Left renal cortex interstitium (tissue), 4 donors: ENCODE measurements at regions not wholly inside any gene's neighbourhood (a gene's known extent, or its start where the extent isn't known, plus 50 kb on each side); places are given as distances from the start of the nearest gene placed in this dataset.

ENCODE experiments used
- DNase-seq, 4 donors: peaks; one replicate each; pipeline ENCODE4 v3.0.0-alpha.2; 2013; ENCODE audit warnings: low read depth in 4 of 4, low spot score in 2 of 4, missing footprints in 1 of 4

- DNase-seq: no peak
These were observed 194.3 kb downstream of the MYCN start for GRCh38 chr2:16134436-16135165.

- DNase-seq: no peak
These were observed 190.6 kb downstream of the MYCN start for GRCh38 chr2:16130906-16131400.

GRCh38 chr2:16130541-16130880, 190.2 kb downstream of the MYCN start:
- no peak for DNase-seq

DNA sequence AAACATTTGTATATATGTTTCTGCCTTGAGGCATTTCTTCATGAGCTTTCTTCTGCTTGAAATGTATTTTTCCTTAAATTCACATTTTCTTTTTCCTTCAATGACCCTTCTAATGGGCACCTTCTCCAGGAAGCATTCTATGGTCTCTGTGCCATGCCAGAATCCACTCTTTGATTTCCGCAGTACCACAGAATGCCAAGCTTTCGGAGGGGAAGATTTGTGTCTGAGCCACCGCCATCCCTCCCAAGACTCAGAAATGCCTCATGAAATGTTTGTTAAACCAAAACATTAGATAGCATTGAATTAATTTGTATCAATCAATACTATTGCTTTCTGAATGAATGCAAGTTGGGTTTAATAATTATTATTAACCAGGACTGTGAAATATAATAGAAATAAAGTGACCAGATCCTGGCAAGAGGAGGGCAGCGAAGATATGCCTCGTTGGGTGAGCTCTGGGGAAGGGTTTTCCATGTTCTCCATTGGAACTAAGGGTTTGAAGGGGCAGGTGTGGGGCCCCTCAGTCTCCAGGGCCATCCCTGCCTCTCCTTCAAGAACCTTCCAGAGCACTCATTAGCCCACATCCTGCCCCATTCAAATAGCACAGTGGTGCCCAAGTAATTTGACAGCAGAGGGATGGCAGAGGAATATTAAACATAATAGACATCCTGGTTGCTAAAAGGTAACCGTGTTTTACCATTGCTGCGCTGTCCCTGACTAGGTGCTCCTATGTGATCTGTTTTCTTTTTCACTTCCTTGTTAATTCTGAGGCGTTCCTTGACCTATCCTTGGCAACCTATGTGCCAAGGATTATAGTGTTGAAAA, 189.6 kb downstream of the MYCN start:
- no peak for DNase-seq

DNA sequence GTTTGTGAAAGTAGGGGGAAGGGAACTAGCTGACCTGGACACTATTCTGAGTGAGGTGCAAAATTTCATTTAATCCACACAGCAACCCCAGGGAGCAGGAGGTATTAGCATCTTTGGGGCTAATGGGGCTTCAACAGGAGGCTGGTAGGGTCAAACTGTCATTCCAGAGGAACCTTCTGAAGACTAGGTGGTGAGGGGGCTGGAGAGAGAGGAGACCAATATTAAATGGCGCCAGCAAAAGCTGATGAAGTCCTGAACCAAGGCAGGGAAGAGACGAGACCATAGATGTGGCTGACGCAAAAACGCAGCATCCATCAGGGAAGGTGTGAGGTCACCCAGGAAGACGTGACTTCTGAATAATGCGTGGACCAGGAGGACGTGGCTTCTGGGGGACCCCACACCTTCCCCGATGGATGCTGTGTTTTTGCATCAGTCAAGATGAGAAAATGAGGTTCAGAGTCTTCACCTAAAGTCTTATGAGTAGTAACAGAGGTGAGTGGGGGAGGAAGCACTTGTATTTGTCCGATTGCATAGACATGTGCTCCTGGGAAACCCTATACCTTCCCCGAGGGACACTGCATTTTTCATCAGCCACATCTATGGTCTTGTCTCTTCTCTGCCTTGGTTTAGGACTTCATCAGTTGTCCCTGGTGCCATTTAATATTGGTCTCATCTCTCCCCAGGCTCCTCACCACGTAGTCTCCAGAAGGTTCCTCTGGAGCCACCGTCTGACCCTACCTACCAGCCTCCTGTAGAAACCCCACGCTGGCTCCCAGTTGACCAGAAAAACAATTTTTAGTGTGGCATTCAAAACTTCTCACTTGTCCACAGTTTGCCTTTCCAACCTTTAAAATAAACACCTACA, 188.6 kb downstream of the MYCN start:
- no peak for DNase-seq

DNA sequence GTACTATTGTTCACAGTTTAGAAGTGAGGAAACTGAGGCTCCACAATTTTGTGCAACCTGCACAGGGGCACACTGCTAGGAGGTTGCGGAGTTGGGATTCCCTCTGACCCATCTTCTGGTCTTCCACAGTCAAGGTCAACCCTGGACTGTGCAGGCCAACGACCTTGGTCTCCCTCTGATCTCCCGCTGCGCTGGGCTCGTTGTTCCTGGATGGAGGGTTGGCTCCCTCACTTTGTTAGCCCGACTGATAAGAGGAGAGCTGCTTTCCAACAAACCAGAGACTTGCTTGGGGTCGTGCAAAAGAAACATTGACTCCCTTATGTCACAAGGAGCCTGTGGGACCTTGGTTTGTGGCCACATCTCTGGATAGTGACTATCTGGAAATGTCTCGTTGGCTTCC, 187.6 kb downstream of the MYCN start:
- no peak for DNase-seq

- DNase-seq: no peak
These were observed 187.1 kb downstream of the MYCN start for GRCh38 chr2:16127276-16127940.

DNA sequence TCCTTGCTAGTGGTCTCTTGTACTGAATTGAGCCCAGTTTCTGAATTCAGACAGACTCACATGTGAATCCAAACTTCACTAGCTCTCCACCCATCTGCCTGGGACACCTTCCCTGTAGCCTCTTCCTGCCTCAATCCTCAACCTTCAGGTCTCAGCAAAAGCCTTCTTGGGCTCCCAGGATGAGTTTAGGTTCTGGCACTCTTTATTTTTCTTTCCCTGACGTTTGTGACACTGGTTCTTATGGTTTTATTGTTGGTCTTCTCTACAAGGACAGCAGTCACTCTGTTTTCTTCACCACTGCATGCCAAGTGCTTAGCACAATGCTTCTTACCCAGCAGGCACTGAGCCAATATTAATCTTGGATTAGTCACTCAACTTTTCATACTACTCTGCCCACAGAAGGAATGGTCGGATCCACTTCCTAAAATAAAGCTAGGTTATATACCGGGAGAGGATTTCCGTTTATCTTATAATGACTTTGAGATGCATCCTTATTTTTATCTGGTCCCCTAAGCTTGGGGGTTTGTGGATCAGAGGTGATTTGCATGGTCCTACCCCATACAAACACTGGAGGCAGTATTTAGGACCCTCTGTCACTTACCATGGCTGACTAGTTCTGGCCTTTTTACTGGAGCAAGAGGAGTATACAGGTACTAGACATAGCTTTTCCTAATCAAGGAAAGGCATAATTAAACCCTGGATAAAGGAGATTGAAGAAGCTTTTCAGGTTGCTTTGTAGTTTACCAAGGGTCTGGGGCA, 186.3 kb downstream of the MYCN start:
- DNase-seq: no peak

DNA sequence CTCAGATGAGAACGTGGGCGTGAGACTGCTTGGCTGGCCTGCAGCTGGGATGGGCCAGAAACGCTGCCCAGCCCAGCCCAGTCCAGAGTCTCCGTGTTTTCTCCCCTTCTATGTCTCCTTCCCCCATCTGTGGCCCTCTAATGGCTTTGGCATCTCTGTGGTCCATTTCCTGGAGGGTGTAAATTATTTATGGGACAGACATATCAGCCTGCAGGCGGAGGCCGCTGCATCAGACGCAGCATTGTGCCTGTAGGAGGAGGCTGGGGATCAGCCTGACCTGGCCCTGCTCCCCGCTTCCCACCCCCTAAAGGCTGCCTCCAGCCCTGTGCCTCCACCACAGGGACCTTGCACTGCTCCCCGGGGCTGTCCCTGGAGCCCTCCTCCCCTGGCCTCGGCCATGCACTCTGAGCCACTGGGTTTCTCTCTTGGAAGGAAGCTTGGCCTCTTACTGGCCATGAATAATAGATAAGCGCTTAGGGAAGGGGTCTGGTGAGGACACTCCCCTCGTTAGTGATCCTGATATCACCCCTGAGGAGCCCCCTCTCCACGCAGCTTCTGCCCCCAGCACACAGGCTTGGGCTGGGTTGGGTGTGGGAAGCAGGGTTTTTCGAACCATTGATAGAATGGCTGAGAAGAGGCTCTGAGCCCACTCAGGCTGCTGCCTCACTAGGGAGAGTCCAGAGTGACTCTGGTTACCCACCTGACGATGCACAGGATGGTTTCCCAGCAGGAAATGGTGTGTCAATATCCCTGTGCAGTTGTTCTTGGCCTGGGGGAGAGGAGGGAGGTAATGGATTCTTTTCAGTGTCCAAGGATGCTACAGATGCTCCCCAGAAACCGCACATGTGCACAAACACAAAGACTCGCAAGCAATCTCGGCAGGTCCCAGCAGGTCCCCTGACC, 185.5 kb downstream of the MYCN start:
- DNase-seq: no peak

DNA sequence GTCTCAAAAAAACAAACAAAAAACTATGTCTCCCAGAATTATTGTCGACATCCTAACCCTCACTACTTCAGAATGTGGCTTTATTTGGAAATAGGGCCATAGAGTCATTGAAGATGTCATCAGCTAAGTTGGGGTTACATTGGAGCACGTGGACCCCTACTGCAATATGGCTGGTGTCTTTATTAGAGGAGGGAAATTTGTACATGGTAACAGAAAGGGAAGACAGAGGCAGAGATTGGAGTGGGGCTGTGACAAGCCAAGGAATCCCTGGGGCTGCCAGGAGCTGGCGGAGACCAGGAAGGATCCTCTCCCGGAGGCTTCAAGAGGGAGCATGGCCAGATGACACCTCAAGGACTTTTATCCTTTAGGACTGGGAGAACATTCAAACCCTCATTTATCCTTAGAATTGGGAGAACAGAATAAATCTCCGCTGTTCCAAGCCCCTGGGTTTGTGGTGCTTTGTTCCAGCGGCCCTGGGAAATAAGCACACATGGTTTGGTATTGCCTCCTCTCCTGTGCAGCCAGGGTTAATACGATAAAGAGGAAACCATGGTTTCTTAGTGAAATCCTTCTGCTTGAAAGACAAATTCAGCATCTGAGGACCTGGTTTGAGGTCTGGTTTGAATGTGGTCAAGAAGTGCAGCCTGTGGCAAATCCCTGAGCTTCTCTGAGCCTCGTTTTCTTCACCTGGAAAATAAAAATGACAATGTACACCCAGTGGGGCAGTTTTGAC, 184.7 kb downstream of the MYCN start:
- no peak for DNase-seq

GRCh38 chr2:16123856-16124780, 183.8 kb downstream of the MYCN start:
- DNase-seq: no peak

GRCh38 chr2:16123421-16123820, 183.1 kb downstream of the MYCN start:
- DNase-seq: no peak

DNA sequence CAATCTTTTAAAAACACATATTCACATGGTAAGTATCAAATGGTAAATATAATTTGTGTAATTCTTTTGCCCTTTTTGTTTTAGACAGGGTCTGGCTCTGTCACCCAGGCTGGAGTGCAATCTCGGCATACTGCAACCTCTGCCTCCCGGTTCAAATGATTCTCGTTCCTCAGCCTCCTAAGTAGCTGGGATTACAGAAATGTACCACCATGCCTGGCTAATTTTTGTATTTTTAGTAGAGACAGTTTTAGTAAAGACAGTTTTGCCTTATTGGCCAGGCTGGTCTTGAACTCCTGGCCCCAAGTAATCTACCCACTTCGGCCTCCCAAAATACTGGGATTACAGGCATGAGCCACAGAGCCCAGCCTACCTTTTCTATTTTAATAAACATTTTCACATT, 182.2 kb downstream of the MYCN start:
- no peak for DNase-seq

DNA sequence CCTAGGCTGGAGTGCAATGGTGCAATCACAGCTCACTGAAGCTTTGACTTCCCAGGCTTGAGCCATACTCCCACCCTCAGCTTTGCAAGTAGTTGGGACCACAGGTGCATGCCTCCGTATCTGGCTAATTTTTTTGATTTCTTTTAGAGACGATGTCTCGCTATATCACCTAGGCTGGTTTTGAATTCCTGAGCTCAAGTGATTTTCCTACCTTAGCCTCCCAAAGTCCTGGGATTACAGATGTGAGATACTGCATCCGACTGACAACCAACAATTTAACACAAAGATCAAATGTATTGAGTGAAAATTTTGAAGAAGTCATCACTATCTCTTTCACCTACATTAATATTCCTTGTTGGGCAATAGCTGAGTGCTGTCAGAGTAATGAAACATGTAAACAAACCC, 181.6 kb downstream of the MYCN start:
- no peak for DNase-seq

GRCh38 chr2:16121231-16121985, 181.1 kb downstream of the MYCN start:
- no peak for DNase-seq

DNA sequence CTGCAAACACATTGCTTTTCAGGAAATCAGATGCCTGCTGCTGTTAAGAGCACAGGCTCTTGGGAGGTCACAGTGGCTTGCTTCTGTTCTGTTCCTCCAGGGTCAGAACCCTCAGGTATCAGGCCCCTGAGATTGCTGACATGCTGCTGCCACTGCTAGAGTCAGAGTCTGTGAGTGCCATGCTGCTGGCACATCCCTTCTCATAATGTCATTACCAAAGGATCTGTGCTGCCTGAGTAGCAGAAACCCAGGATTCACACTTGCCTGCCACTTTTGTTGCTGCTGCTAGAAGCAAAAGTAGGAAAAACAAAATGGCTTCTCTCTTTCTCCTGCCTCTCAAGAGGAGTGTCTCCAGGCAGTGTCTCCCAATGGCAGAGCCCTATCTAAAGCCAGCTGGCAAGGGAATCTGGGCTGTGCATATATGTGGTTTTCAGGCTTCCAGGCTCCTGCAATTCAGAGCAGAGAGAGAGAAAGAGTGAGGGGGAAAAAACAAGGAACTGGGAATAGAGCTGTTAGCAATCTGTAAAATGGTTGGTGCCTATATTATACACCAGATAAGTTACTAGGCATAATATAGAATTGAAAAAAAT, 180.3 kb downstream of the MYCN start:
- no peak for DNase-seq
